CD4-positive, alpha-beta T cell treated with Interleukin-6 for 4 hours (primary cell): ENCODE measurements at regions not wholly inside any gene's neighbourhood (a gene's known extent, or its start where the extent isn't known, plus 50 kb on each side); places are given as distances from the start of the nearest gene placed in this dataset.
"Not testable (repeated sequence)": the region's sequence is repeated elsewhere in the genome, so short reads cannot be mapped to it uniquely, and the experiment has no call there.

Experiments
- DNase-seq: peaks from one replicate; pipeline ENCODE4 v3.0.0-alpha.2; 2020; ENCODE audit warnings: mixed read lengths

- DNase-seq, result no peak
Observed at GRCh38 chr5:158473016-158473635, 614.2 kb upstream of the CLINT1 start.

- no peak for DNase-seq
Observed at GRCh38 chr5:158471535-158471924, 612.6 kb upstream of the CLINT1 start.

GRCh38 chr5:158470764-158471534 lies 612.0 kb upstream of the CLINT1 start:
- no peak for DNase-seq

DNA sequence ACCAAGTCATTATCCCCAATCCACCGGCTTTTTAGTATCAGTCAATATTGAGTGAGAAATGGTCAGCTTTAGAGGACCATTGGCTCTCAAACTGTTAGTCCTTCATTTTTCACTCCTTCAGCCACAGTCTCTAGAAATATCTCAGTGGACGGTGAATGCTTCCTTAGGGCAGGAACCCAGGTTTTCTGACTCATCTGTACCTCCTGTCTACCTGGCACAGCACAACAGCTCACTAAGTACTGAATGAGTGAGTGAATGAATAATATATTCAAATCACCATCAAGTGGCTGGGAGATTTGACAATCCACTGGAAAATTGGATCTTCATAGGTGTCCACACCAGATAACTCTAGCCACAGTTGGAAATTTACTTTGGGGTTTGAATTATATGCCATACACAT lies 609.5 kb upstream of the CLINT1 start:
- DNase-seq, result no peak

DNA sequence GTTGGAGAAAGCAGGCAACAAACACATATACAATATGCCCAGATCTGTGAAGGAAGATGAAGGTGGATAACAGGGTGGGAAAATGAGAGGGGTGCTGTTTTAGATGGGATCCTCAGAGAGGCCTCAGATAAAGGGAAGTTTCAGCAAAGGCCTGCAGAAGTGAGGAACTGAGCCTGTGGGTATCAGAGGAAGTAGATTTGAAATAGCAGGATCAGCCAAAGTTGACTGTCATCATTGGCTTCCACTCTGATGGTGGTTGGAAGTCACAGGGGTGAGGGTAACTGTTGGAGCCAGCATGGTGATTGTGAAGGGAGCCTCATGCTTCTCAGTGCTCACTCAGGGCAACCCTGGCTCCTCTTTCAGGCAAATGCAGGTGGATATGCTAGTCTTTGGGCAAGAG lies 607.2 kb upstream of the CLINT1 start:
- no peak for DNase-seq

GRCh38 chr5:158465086-158465972 lies 606.4 kb upstream of the CLINT1 start:
- DNase-seq, result no peak

- DNase-seq, result no peak
Observed at GRCh38 chr5:158464383-158464782, 605.4 kb upstream of the CLINT1 start.

- DNase-seq, result no peak
Observed at GRCh38 chr5:158463938-158464337, 605.0 kb upstream of the CLINT1 start.

DNA sequence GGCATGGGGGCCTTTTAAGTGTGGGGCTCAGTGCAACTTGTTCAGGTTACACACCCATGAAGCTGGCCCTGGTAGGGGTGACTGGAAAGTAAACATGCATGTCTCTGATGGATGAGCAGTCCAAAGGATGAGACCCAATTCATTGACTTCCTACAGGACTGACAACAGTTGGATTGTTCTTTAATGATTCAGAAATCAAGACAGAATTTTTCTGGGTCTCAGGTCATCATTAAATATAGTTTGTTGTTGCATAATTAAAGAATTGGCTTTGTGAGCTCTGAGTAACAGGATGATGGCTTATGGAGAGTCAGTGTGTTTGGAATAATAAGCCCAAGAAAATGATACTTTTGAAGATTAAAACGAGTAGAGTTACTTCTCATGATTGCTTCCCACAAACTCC lies 604.2 kb upstream of the CLINT1 start:
- DNase-seq, result no peak

DNA sequence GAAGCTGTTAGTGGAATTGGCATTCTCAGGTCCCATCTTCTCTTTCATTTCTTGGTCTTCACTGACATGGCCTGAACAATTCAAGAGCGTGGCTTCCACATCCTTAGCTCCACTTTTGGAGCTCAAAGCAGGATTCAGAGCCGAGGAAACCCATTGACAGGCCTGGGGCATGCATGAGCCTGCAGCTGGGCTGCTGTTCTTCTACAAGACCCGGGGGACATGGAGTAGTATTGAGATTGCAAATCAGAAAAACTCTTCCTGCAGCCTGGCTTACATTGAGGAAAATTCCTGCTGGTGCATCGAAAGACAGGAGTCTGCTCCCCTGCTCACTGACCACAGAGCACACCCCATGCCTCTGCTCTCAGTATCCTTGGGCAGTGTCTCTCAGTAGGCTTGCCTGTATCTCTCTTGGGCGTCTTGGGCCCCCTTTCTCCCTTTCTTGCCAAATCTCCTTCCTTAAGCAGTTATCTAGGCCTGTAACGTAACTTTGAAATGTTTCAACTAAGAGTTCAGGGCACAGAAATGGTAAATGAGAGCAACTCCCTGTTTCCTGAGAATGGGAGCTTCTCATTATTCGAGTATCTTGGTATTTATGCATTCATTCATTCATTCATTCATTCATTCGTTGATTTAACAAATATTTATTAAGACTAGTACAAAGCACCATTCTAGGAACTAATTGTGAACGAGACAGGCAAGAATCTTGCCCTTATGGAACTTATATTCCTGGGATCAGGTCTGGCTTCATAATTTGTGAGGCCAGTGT lies 603.6 kb upstream of the CLINT1 start:
- DNase-seq, result no peak

DNA sequence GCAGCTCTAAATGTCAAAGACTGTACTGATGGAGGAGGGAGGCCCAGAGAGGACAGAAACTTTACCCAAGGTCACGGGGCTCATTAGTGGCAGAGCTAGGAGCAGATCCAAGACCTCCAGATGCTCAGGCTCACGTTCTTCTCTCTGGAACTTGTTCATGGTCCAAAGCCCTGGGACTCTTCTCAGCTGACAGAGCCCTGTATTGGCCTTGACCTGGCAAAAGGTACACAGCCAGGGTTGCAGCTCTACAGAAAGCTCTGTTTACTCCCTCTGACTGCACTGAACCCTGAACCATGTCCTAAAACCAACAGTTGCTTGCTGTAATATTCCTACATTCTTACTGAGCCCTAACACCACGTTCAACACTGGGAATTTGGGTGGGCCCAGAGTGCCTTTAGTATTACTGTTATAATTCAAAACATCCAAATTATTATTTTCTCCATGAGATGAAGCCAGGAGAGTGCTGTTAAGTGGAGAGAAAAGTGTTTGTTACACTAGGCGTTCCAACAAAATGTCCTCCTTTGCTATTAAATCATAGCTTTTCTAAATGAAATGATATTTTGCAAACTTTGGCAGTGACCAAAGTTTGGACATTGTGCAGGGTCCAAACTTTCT lies 602.4 kb upstream of the CLINT1 start:
- no peak for DNase-seq

DNA sequence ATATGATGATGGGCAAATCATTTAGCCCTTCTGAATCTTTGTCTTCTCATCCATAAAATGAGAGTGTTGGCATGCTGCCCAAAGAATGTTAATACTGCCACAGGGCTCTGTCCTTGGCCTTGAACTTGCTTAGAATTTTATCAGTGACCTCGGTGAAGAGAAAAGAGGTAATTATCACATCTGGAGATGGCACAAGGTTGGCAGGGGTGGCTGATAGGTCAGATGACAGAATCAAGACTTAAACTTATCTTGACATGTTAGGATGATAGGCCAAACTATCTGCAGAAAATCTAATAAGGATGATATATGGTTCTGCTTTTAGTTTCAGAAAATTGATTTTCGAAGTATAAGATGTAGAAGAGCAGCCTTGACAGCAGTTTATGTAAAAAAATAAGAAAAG lies 599.1 kb upstream of the CLINT1 start:
- no peak for DNase-seq

- DNase-seq, result no peak
Observed at GRCh38 chr5:158456756-158457155, 597.8 kb upstream of the CLINT1 start.

- DNase-seq, result no peak
Observed at GRCh38 chr5:158456241-158456640, 597.3 kb upstream of the CLINT1 start.

GRCh38 chr5:158451993-158452672 lies 593.2 kb upstream of the CLINT1 start:
- no peak for DNase-seq

GRCh38 chr5:158451203-158451992 lies 592.5 kb upstream of the CLINT1 start:
- DNase-seq, result no peak

DNA sequence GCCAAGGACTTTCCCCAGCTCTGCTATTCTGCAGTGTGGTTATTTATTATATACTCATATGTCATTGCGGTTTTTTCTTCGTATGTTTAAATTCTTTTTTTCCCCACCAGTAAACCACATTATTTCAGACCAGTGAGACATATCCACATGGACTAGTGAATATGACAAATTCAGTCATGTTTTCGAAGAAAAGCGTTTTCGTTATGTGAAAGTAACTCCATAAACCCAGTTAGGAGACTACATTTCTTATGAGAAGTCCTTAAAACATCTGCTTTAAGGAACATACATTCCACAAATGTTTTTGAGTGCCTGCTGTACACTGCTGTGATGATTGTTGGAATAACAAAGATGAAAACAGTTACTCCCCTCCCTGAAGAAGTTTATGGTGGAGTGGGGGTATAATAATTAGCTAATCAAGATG lies 591.8 kb upstream of the CLINT1 start:
- no peak for DNase-seq

GRCh38 chr5:158446761-158447160 lies 587.8 kb upstream of the CLINT1 start:
- DNase-seq, result not testable (repeated sequence)

- DNase-seq, result not testable (repeated sequence)
Observed at GRCh38 chr5:158439204-158439603, 580.3 kb upstream of the CLINT1 start.

GRCh38 chr5:158436271-158437065 lies 577.5 kb upstream of the CLINT1 start:
- no peak for DNase-seq
